HG02885 (cell line): ENCODE measurements at regions not wholly inside any gene's neighbourhood (a gene's known extent, or its start where the extent isn't known, plus 50 kb on each side); places are given as distances from the start of the nearest gene placed in this dataset.

Experiments
- ATAC-seq: cut with Tn5 transposase; IDR thresholded peaks from one replicate; pipeline ENCODE4 v1.9.1; 2021; ENCODE audit warnings: mild to moderate bottlenecking; ENCODE audit not compliant: unreplicated experiment, poor library complexity

DNA sequence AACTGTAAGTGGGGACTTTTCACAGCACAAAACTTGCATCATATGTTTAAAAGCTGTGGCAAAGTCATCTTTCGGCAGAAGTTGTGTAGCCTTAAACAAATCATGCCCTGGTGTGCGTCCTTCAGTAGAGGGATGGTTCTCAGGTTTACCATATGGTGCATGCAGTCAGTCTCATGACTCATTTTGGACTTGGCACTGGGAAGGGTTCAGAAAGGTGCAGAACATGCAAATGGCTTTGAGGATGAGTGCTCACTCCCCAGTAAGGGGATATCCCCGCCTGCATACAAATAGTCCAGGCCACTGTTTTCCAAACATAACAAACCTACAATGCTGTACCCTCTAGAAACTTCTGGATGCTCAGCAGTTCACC lies 260.3 kb downstream of the NDUFS4 start:
- ATAC-seq: peak; percentile 93

DNA sequence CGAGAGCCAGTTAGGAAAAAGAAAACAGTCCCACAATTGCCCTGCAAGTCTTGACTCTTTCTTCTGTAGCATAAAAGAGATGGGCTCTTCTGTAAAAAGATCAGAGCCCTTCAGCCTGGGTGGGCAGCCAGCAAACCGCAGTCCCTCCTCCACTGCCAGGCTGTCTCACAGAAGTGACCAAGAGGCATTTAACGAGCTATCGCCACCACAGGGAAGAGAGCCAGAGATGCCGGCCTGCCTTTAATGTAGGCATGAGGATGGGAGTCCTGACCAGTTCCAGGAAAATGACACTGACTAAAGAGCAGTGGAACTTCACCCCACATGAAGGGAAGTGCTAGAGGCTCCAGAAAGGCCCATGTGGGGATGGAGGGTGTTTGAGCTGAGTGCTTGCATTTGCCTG lies 264.6 kb downstream of the NDUFS4 start:
- no peak for ATAC-seq

DNA sequence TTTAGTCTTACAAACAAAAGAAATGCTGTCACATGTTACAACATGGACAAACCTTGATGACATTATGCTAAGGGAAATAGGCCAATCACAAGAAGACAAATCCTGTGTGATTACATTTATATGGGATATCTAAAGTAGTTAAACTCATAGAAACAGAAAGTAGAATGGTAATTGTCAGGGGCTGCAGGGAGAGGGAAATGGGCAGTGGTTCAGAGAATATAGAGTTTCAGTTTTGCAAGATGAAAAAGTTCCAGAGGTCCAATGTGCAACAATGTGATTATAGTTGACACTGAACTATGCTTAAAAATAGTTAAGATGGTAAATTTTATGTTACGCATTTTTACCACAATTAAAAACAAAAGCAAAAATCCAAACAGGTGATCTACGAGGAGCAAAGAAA lies 265.5 kb downstream of the NDUFS4 start:
- no peak for ATAC-seq

DNA sequence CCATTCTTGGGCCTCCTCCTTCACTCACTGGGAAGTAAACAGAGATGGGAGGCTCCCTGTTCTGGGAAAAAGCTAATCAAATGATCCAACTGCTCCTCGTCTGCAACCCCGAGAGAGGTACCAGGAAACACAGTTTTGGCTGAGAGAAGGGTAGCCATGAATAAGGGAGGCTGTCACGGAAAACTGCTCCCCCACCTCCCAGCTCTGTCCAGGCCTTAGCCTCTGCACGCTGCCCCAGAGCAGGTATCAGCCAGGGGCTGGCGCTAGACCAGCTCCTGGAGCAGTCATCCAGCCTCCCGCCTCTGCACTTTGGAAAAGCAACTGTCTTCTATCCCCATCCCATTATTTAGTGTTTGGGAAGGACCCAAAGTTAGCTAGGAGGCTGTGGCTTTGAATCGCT lies 266.1 kb downstream of the NDUFS4 start:
- ATAC-seq: no peak

- no peak for ATAC-seq
These were observed 266.8 kb downstream of the NDUFS4 start for GRCh38 chr5:53827211-53827651.

DNA sequence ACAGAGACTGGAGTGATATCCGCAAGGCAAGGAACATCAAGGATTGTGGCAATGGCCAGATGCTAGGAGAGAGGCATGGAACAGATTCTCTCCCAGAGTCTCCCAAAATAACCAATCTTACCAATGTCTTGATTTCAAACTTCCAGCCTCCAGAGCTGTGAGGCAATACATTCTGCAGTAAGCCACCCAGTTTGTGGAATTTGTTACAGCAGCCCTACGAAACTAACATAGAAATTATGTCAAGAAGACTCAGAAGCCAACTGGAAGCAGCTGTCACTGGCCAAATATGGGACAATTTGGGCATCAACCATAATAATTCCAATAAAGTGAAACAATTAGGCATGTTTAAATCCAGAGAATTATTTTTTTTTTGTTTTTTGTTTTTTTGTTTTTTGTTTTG lies 271.1 kb downstream of the NDUFS4 start:
- no peak for ATAC-seq
